IMR-90 (cell line): ENCODE measurements at regions not wholly inside any gene's neighbourhood (a gene's known extent, or its start where the extent isn't known, plus 50 kb on each side); places are given as distances from the start of the nearest gene placed in this dataset.

Source experiments
- ATAC-seq: fragments of 200-7000 bp; cut with Tn5 transposase; 2 replicates; pipeline ENCODE4 v1.9.1; 2020; ENCODE audit warnings: low read depth, mild to moderate bottlenecking, moderate library complexity
- BruUV-seq: library from RNA; stranded (reverse); fragments of 400-500 nt; replicated peaks from 2 replicates; lab custom pipeline; 2021; lab: Mats Ljungman, UMichigan
- CTCF ChIA-PET: fragments of 300-600 bp; formaldehyde crosslinking; extraction: SDS; loops from one replicate; lab custom pipeline; 2021; ENCODE audit warnings: antibody characterized with exemption; lab: Yijun Ruan, JAX
- POLR2A ChIA-PET: fragments of 300-600 bp; sonication (Branson Sonifier 250); formaldehyde crosslinking; loops from one replicate; lab custom pipeline; 2022; ENCODE audit warnings: antibody characterized with exemption; ENCODE audit not compliant: unreplicated experiment; lab: Charles Lee
- DNase-seq: peaks from one replicate; pipeline ENCODE4 v3.0.0; 2013
- H2AFZ ChIP-seq: replicated peaks from 2 replicates; pipeline ENCODE3; 2013; ENCODE audit warnings: low read length, mild to moderate bottlenecking; ENCODE audit not compliant: poor library complexity
- H2AK5ac ChIP-seq: 2 replicates; pipeline ENCODE4 v1.6.1; 2013; ENCODE audit warnings: low read depth, low read length, inconsistent platforms
- H2AK9ac ChIP-seq: replicated peaks from 2 replicates; pipeline ENCODE3; 2013; ENCODE audit warnings: mild to moderate bottlenecking, low read depth, low read length, moderate library complexity; ENCODE audit not compliant: poor library complexity
- H2BK120ac ChIP-seq: 2 replicates; pipeline ENCODE4 v1.6.1; 2013; ENCODE audit warnings: low read depth, low read length, inconsistent platforms
- H2BK15ac ChIP-seq: 3 replicates; pipeline ENCODE4 v1.6.1; 2013; ENCODE audit warnings: low read depth, low read length, inconsistent platforms
- H2BK20ac ChIP-seq: 2 replicates; pipeline ENCODE4 v1.6.1; 2013; ENCODE audit warnings: low read depth, mild to moderate bottlenecking, inconsistent platforms, low read length, moderate library complexity
- H2BK5ac ChIP-seq: 2 replicates; pipeline ENCODE4 v1.6.1; 2013; ENCODE audit warnings: mild to moderate bottlenecking, low read depth, low read length, inconsistent platforms; ENCODE audit not compliant: poor library complexity, severe bottlenecking
- H3K14ac ChIP-seq: replicated peaks from 2 replicates; pipeline ENCODE4 v1.6.1; 2013; ENCODE audit warnings: low read depth, low read length, inconsistent platforms
- H3K18ac ChIP-seq: 2 replicates; pipeline ENCODE4 v1.6.1; 2013; ENCODE audit warnings: low read depth, low read length, control low read depth
- H3K23ac ChIP-seq: 2 replicates; pipeline ENCODE4 v1.6.1; 2013; ENCODE audit warnings: low read depth, low read length, inconsistent platforms
- H3K27ac ChIP-seq: 2 replicates; pipeline ENCODE4 v1.5.1; 2013; ENCODE audit warnings: mild to moderate bottlenecking, control low read depth, low read length; ENCODE audit not compliant: insufficient read depth
- H3K27me3 ChIP-seq: 2 replicates; pipeline ENCODE4 v1.6.1; 2013; ENCODE audit warnings: low read length; ENCODE audit not compliant: control insufficient read depth, insufficient read depth
- H3K36me3 ChIP-seq: 2 replicates; pipeline ENCODE4 v1.6.1; 2013; ENCODE audit warnings: low read length, mixed read lengths; ENCODE audit not compliant: control insufficient read depth, insufficient read depth
- H3K4ac ChIP-seq: 2 replicates; pipeline ENCODE4 v1.6.1; 2013; ENCODE audit warnings: low read depth, low read length, inconsistent platforms
- H3K4me1 ChIP-seq: 2 replicates; pipeline ENCODE4 v1.6.1; 2013; ENCODE audit warnings: low read length, mixed read lengths; ENCODE audit not compliant: control insufficient read depth, insufficient read depth
- H3K4me2 ChIP-seq: 2 replicates; pipeline ENCODE4 v1.6.1; 2013; ENCODE audit warnings: low read depth, mild to moderate bottlenecking, control low read depth, low read length, moderate library complexity
- H3K4me3 ChIP-seq: 2 replicates; pipeline ENCODE4 v1.5.1; 2013; ENCODE audit warnings: low read depth, mild to moderate bottlenecking, control low read depth, low read length, moderate library complexity; ENCODE audit not compliant: insufficient read depth
- H3K56ac ChIP-seq: 2 replicates; pipeline ENCODE4 v1.6.1; 2013; ENCODE audit warnings: low read length, inconsistent platforms; ENCODE audit not compliant: insufficient read depth; ENCODE audit errors: extremely low read depth
- H3K79me1 ChIP-seq, 2 experiments: 2 replicates each; pipeline ENCODE4 v1.6.1; 2013; ENCODE audit warnings: low read length in 2 of 2, inconsistent platforms in 1 of 2, low read depth in 1 of 2
- H3K9ac ChIP-seq: 2 replicates; pipeline ENCODE4 v1.6.1; 2013; ENCODE audit warnings: low read depth, low read length, control low read depth
- H3K9me1 ChIP-seq: 2 replicates; pipeline ENCODE4 v1.6.1; 2013; ENCODE audit warnings: low read length, inconsistent platforms; ENCODE audit not compliant: insufficient read depth
- H3K9me3 ChIP-seq: 2 replicates; pipeline ENCODE4 v1.6.1; 2013; ENCODE audit warnings: low read length; ENCODE audit not compliant: control insufficient read depth, insufficient read depth
- H4K20me1 ChIP-seq: 2 replicates; pipeline ENCODE4 v1.6.1; 2013; ENCODE audit warnings: low read length, inconsistent platforms; ENCODE audit not compliant: insufficient read depth
- H4K5ac ChIP-seq: 2 replicates; pipeline ENCODE4 v1.6.1; 2013; ENCODE audit warnings: mild to moderate bottlenecking, low read depth, low read length, control low read depth
- H4K8ac ChIP-seq, 2 experiments: 2 replicates each; pipeline ENCODE4 v1.6.1; 2013; ENCODE audit warnings: low read depth in 2 of 2, low read length in 2 of 2, control low read depth in 1 of 2, inconsistent platforms in 1 of 2
- H4K91ac ChIP-seq: 2 replicates; pipeline ENCODE4 v1.6.1; 2013; ENCODE audit warnings: low read depth, low read length, inconsistent platforms; ENCODE audit not compliant: insufficient read depth
- BHLHE40 ChIP-seq: fragments of 150-350 bp; IDR thresholded peaks from 2 replicates; pipeline ENCODE4 v1.6.1; 2016; ENCODE audit warnings: mild to moderate bottlenecking, low read depth, low read length
- CEBPB ChIP-seq: IDR thresholded peaks from 2 replicates; pipeline ENCODE4 v1.6.1; 2012; ENCODE audit warnings: low read depth, low read length, improper control_type of control experiment
- CHD1 ChIP-seq: IDR thresholded peaks from 2 replicates; pipeline ENCODE4 v1.6.1; 2012; ENCODE audit warnings: low read depth, low read length, improper control_type of control experiment
- FOS ChIP-seq: fragments of 150-350 bp; IDR thresholded peaks from 2 replicates; pipeline ENCODE4 v1.6.1; 2016; ENCODE audit warnings: low read depth, low read length
- MAFK ChIP-seq: IDR thresholded peaks from 2 replicates; pipeline ENCODE4 v1.6.1; 2012; ENCODE audit warnings: low read depth, low read length, improper control_type of control experiment
- MAZ ChIP-seq: IDR thresholded peaks from 2 replicates; pipeline ENCODE4 v1.6.1; 2012; ENCODE audit warnings: low read depth, mild to moderate bottlenecking, low read length, improper control_type of control experiment, moderate library complexity, borderline replicate concordance
- MXI1 ChIP-seq: IDR thresholded peaks from 2 replicates; pipeline ENCODE4 v1.6.1; 2012; ENCODE audit warnings: low read depth, mild to moderate bottlenecking, low read length, moderate library complexity, borderline replicate concordance
- NFE2L2 ChIP-seq: fragments of 150-350 bp; IDR thresholded peaks from 2 replicates; pipeline ENCODE4 v1.6.1; 2016; ENCODE audit warnings: low read depth, mild to moderate bottlenecking, low read length
- POLR2A ChIP-seq: IDR thresholded peaks from 2 replicates; pipeline ENCODE4 v1.6.1; 2012; ENCODE audit warnings: mild to moderate bottlenecking, low read depth, low read length
- RAD21 ChIP-seq: IDR thresholded peaks from 2 replicates; pipeline ENCODE4 v1.6.1; 2012; ENCODE audit warnings: low read length, improper control_type of control experiment
- RCOR1 ChIP-seq: IDR thresholded peaks from 2 replicates; pipeline ENCODE4 v1.6.1; 2012; ENCODE audit warnings: mild to moderate bottlenecking, low read length, improper control_type of control experiment; ENCODE audit not compliant: insufficient replicate concordance
- RFX5 ChIP-seq: IDR thresholded peaks from 2 replicates; pipeline ENCODE4 v1.8.0; 2012; ENCODE audit warnings: low read depth, mild to moderate bottlenecking, low read length, moderate library complexity
- SMC3 ChIP-seq: fragments of 150-350 bp; IDR thresholded peaks from 2 replicates; pipeline ENCODE4 v1.6.1; 2016; ENCODE audit warnings: low read depth, mild to moderate bottlenecking, antibody characterized with exemption, low read length, moderate library complexity
- WGBS, 2 experiments: methylation state at CpG; one replicate each; pipeline versions ENCODE4 v1.1.5 to v1.1.7; 2013; ENCODE audit warnings: missing lambda C conversion rate in 2 of 2; ENCODE audit not compliant: insufficient read length in 1 of 2; ENCODE audit errors: extremely low coverage in 2 of 2; 5-methylcytosine and 5-hydroxymethylcytosine counted together
- dilution Hi-C: fragments of 300-500 bp; cut with HindIII; formaldehyde crosslinking; loops from one replicate; pipeline ENCODE4 v1.14.3; 2018; ENCODE audit warnings: low sequenced_read_pairs; ENCODE audit not compliant: unreplicated experiment
- in situ Hi-C: fragments of 300-500 bp; cut with MboI; formaldehyde crosslinking; loops from 3 replicates; pipeline ENCODE4 v1.14.3; 2019; ENCODE audit warnings: low sequenced_read_pairs, inconsistent platforms, mixed read lengths
- intact Hi-C: fragments of 100-400 bp; cut with micrococcal nuclease; formaldehyde crosslinking; loops from 2 replicates; pipeline ENCODE4 v1.10.0; 2022
- TF ChIP-seq, protein P1 (sequence below): fragments of 150-350 bp; IDR thresholded peaks from 2 replicates; pipeline ENCODE4 v1.6.1; 2016; ENCODE audit warnings: low read depth, mild to moderate bottlenecking, low read length, moderate library complexity, borderline replicate concordance
- TF ChIP-seq, protein P2 (sequence below): conservative IDR thresholded peaks from 2 replicates; pipeline ENCODE4 v1.5.1; 2012; ENCODE audit warnings: mild to moderate bottlenecking, low read depth, low read length, improper control_type of control experiment

DNA sequence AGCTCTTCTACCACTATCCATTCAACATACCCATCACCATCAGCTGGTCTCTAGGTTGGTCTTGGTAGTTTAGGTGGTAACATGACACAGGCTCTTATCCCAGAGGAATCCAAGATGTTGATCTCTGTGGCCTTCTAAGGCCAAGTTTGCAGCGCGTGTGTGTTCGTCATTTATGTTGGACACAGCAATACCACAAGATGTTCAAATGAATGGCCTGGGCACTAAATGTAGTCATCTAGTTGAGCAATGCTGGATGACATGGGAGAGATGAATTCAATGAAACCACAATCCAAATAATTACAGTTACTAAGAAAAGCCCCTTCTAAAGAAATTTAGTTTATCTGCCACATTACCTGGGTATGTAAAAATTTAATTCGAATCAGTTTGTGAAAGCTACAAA lies 292.4 kb downstream of the MRPS30 start:
- Histone ChIP-seq H2AK5ac (no peak overlapping the region), H3K27me3 (no peaks in the 10 kb centered on the region), H3K56ac (no peak overlapping the region), H3K4me2 (no peak overlapping the region), H4K91ac (no peak overlapping the region), H3K79me1 (no peaks in the 10 kb centered on the region), H2BK5ac (no peak overlapping the region), H4K20me1 (no peaks in the 10 kb centered on the region), H2BK120ac (no peak overlapping the region), H3K9me3 (peaks cover 11% of the 10 kb centered on the region), H3K18ac (no peak overlapping the region), H2BK15ac (no peak overlapping the region), H2AFZ (no peak overlapping the region), H3K4me3 (no peak overlapping the region), H2BK20ac (no peak overlapping the region), H3K9me1 (no peaks in the 10 kb centered on the region), H3K4me1 (no peaks in the 10 kb centered on the region), H3K14ac (no peak overlapping the region), H4K5ac (no peak overlapping the region), H3K9ac (no peak overlapping the region), H3K23ac (no peak overlapping the region), H3K36me3 (no peaks in the 10 kb centered on the region), H3K4ac (no peak overlapping the region), H2AK9ac (no peak overlapping the region), H3K27ac (no peak overlapping the region), H4K8ac (no peak overlapping the region)
- intact Hi-C loops, result no loop called here
- no peak for DNase-seq
- no peak for ATAC-seq
- ChIA-PET CTCF (interaction anchor here (0.7 kb wide), 1 partner anchor 842 kb away, joined by 3 read pairs; no protein-coding TSS in a partner anchor), POLR2A (no interaction called here)
- TF ChIP-seq CHD1 (no peak), NFE2L2 (no peak), RCOR1 (no peak), MXI1 (no peak), CEBPB (no peak), RFX5 (no peak), MAFK (no peak), BHLHE40 (no peak), POLR2A (no peak), SMC3 (no peak), RAD21 (no peak), FOS (no peak), MAZ (no peak)
- TF ChIP-seq, protein P1, sequence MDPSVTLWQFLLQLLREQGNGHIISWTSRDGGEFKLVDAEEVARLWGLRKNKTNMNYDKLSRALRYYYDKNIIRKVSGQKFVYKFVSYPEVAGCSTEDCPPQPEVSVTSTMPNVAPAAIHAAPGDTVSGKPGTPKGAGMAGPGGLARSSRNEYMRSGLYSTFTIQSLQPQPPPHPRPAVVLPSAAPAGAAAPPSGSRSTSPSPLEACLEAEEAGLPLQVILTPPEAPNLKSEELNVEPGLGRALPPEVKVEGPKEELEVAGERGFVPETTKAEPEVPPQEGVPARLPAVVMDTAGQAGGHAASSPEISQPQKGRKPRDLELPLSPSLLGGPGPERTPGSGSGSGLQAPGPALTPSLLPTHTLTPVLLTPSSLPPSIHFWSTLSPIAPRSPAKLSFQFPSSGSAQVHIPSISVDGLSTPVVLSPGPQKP, result no peak
- TF ChIP-seq, protein P2, sequence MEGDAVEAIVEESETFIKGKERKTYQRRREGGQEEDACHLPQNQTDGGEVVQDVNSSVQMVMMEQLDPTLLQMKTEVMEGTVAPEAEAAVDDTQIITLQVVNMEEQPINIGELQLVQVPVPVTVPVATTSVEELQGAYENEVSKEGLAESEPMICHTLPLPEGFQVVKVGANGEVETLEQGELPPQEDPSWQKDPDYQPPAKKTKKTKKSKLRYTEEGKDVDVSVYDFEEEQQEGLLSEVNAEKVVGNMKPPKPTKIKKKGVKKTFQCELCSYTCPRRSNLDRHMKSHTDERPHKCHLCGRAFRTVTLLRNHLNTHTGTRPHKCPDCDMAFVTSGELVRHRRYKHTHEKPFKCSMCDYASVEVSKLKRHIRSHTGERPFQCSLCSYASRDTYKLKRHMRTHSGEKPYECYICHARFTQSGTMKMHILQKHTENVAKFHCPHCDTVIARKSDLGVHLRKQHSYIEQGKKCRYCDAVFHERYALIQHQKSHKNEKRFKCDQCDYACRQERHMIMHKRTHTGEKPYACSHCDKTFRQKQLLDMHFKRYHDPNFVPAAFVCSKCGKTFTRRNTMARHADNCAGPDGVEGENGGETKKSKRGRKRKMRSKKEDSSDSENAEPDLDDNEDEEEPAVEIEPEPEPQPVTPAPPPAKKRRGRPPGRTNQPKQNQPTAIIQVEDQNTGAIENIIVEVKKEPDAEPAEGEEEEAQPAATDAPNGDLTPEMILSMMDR, result no peak
- BruUV-seq, result no TSS peak
- no CpG with 5 or more reads among the region's 4 CpGs for WGBS, 2 experiments
- dilution Hi-C loops, result no loop called here
- in situ Hi-C loops, result no loop called here
